ENCODE measurements at regions not wholly inside any gene's neighbourhood (a gene's known extent, or its start where the extent isn't known, plus 50 kb on each side); places are given as distances from the start of the nearest gene placed in this dataset.

DNA sequence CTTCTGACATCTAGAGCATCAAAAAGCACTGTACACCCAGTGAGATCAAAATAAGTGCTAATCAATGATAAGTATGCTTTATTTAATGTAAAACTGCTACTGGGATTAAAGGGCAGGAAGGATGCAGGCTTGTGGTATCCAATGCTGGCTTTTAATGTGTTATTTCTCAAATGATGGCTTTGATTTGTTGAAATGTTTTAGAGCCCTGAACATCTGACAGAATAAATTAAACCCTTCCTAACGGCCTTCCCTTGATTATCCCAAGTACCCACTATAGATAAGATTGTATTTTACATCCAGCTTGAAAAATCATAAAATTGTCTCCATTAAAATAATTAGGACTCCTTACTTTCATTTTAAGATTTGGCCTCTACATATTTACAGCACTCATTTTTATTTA, 382.9 kb downstream of the HNRNPD start:
- no peak for DNase-seq

DNA sequence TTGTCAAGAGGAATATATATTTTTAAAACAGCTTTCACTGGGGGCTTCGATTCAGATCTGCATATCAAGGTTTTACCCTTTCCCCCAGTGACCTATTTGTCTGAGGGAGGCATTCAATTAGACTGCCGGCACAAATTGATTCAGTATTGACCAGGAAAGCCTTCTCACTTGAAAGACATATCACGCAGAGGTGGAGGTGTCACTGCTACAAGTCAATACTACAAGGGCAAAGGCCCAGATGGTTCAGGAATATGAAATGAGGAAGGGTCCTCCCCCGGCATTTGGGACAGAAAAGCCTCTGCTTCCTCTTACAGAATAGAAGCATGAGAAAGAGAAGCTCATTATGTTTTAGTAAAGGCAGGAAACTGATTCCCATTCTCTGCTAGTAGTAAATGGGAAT, 383.6 kb downstream of the HNRNPD start:
- DNase-seq, result no peak

GRCh38 chr4:81989202-81989601, 384.6 kb downstream of the HNRNPD start:
- DNase-seq, result no peak

DNA sequence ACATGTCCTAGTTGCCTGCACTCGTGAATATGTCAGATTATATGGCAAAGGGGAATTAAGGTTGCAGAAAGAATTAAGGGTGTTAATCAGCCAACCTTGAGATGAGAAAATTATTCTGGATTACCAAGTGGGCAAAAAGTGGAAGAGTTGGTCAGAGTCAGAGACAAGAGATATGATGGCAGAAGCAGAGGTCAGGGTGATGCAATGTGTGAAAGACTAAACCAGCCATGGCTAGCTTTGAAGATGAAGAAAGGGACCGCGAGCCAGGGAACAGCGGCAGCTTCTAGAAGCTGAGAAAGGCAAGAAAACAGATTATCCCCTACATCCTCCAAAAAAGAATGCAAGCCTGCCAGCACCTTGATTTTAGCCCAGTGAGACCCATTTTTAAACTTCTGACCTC, 385.6 kb downstream of the HNRNPD start:
- DNase-seq, result no peak

- no peak for DNase-seq
Observed at GRCh38 chr4:81984746-81985145, 389.0 kb downstream of the HNRNPD start.

- DNase-seq, result no peak
Observed at GRCh38 chr4:81982846-81983540, 390.8 kb downstream of the HNRNPD start.

- no peak for DNase-seq
Observed at GRCh38 chr4:81981218-81981617, 392.6 kb downstream of the HNRNPD start.

- no peak for DNase-seq
Observed at GRCh38 chr4:81974523-81974922, 399.3 kb downstream of the HNRNPD start.

- DNase-seq, result no peak
Observed at GRCh38 chr4:81971637-81972381, 402.0 kb downstream of the HNRNPD start.

DNA sequence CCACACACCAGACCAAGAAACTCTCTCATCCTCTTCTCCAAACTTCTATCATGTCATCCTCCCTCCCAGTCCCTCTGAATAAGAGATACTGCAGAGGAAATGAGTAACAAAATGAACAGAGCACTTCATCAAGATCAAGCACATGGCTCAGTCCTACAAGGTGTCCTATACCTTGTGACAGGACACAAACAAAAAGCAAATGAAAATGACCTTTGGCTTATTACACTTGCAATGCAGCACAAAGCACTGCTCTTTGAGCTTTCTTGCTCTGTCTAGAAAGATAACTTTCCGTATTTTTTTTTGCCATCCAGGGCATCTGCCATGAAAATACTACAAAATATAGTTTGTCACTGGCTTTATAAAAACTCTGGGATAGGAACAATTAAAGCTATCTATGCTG, 402.7 kb downstream of the HNRNPD start:
- DNase-seq, result no peak

DNA sequence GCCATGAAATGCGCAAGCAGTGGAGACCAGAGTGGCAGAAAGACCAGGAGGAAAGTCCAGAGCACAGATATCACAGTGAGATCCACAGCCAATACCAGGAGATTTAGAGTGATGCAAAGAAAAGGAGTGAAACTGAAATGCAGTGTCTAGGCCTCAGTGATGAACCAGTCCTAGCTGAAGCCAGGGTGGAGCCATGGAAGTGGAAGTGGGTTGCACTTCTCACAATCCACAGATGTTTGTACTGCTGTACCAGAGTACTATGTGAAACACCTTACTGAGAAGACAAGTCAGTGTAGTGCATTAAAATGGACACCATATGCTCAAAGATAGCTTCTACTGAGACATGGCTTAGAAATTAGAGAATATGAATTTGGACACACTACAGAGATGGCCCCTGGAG, 403.3 kb downstream of the HNRNPD start:
- no peak for DNase-seq

GRCh38 chr4:81966676-81967075, 407.1 kb downstream of the HNRNPD start:
- DNase-seq, result no peak

DNA sequence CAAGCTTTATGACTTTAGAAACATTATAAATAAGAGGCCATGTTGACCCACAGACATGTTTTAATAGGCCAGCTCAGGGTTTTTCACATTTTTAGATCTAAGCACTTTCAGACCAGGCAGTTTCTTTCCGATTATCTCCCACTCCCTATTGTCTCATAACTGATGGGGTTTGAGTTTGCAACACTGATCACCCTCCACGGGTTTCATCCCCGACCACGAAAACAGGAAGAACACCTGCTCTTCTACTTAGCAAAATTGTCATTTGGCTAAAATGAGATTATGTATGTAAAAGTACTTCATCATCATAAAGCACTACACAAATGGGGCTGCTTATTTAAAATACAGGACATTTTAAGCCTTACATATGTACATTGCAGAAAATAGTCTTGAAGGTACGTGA, 407.9 kb downstream of the HNRNPD start:
- DNase-seq, result no peak

GRCh38 chr4:81965454-81965853, 408.3 kb downstream of the HNRNPD start:
- no peak for DNase-seq

GRCh38 chr4:81963763-81964020, 410.1 kb downstream of the HNRNPD start:
- DNase-seq, result no peak

DNA sequence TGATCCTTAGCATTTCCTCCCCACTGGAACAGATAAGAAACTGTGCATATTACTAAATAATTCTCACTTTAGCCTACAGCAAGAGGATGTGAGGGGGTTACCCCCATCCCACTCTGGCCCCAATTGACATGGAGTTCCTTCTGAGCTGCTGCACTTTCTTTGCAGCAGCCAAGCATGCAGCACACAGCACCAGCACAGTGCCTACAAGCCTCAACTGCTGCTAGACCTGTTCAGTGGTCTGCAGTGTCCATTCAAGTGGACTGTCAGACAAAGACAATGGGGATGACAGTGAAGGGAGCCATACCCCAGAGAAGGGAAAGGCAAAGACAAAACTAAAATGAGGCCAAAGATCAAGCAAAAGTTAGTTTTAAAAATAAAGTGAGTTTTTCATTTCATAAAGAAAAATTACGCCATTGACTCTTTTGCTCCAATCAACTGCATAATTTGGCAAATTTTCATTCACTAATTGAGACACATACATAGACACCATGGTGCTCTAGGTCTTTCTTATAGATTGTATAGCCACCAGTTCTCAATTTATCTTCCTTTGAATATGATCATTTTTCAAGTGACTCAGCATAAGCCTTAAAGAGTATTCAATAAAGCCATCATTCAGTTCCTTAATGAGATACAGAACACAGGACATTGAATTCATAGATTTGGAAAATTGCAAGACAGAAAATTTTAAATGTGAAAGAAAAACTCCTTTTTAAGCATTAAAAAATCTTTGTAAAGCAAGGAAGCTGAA, 410.6 kb downstream of the HNRNPD start:
- DNase-seq, result no peak

- DNase-seq, result no peak
Observed at GRCh38 chr4:81960961-81961360, 412.8 kb downstream of the HNRNPD start.

DNA sequence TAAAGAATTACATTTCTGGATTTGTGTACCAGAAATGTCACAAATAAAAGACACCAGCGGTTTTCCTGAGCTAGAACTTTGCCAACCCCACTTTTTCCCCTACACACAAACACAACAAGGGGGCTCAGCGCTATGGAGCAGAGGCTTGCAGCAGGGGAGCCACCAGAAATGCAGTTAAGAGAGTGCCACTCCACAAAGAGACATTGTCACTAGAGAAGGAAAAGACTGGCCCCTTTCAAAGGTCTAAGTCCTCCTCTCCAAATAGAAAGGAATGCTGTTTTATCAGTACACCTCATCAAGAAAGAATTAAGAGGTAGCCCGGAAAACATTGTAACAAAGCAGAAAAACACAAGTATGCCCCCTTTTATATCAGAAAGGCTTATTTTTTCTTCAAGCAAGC, 419.5 kb downstream of the HNRNPD start:
- no peak for DNase-seq

- DNase-seq, result no peak
Observed at GRCh38 chr4:81951891-81952455, 421.8 kb downstream of the HNRNPD start.

- DNase-seq, result no peak
Observed at GRCh38 chr4:81946996-81947395, 426.8 kb downstream of the HNRNPD start.

- DNase-seq, result no peak
Observed at GRCh38 chr4:81930506-81931238, 443.1 kb downstream of the HNRNPD start.

GRCh38 chr4:81923140-81923539, 450.7 kb downstream of the HNRNPD start:
- no peak for DNase-seq

- DNase-seq, result no peak
Observed at GRCh38 chr4:81922313-81922712, 450.6 kb upstream of the RASGEF1B start.

All from NCI-H1417 treated with DMSO at 0.1 percent for 48 hours (cell line).